ENCODE measurements at regions not wholly inside any gene's neighbourhood (a gene's known extent, or its start where the extent isn't known, plus 50 kb on each side); places are given as distances from the start of the nearest gene placed in this dataset.

DNA sequence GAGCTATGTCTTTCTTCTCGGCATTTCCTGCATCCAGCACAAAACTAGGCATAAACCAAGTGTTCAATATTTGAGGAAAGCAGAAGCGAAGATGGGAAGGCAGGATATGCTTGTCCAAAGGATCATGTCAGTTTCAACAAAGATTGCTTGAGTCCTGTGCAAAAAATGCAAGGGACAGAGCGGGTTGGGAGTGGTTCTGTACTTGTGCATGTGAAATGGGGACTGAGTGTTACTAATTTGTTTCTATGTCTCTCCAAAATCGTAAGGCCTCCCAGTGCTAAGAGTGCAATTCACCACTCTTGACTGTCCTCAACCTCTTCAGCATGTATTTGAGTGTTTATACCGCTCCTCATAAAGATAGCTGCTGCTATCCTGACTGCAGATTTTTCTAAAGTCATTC lies 166.2 kb downstream of the DLEU7 start:
- no peak for DNase-seq (ENCODE audit: low read depth, low spot score)

DNA sequence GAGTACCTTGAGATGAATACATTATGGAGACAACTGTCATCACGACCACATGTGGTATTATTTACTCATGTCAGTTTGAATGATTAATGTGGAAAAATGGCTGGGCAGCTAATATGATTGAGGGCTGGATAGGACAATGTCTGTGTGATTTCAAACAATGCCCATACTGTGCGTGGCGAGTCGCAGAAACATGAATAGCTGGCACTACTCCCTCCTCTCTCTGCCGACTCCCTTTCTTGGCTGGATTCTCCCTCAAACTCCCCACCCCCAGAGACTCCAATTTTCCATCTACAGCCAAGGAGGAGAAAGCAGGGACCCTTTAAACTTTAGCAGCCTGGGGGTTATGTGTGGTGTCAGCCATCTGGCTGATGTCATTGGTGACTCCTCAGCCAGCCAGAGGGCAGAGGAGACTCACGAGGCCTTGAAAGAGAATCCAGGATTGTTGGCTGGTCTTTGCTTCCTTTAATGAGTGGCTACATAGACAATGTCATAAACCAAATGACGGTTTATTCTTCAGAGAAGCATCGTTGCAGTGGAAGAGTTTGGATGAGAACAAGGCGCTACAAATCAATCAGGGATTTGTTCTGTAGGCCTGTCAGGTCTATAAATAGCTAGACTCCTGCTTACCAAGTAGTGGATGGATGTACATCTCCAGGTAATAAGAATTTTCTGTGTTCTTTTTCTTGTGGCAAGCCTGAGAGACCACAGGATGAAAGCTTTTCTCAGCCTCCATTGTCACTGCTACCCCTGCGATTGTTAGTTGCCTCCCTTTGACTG lies 165.6 kb downstream of the DLEU7 start:
- DNase-seq (ENCODE audit: low read depth, low spot score), result no peak

GRCh38 chr13:50678464-50679162 lies 164.9 kb downstream of the DLEU7 start:
- DNase-seq (ENCODE audit: low read depth, low spot score), result no peak

- no peak for DNase-seq (ENCODE audit: low read depth, low spot score)
Measured at GRCh38 chr13:50679321-50679720, 164.2 kb downstream of the DLEU7 start.

- no peak for DNase-seq (ENCODE audit: low read depth, low spot score)
Measured at GRCh38 chr13:50682002-50682401, 161.5 kb downstream of the DLEU7 start.

- DNase-seq (ENCODE audit: low read depth, low spot score), result no peak
Measured at GRCh38 chr13:50682966-50683365, 160.5 kb downstream of the DLEU7 start.

GRCh38 chr13:50684366-50684765 lies 159.1 kb downstream of the DLEU7 start:
- no peak for DNase-seq (ENCODE audit: low read depth, low spot score)

DNA sequence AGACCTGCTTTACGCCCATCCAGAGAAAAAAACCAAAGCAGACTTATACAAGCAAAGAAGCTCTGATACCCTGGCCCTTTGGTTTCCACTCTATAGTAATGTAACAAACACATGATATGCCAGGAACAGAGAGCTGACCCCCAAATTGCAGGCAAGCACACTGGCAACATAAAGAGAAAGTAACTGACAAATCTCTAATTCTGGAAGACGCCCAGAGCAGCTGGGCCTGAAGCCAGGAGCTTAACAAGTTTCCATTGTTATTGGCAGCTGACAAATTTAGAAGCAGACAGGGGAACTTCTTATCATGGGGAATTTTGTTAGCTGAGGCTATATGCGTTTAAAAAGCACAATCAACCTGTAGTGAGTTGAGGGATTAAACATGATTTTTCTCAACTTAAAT lies 158.0 kb downstream of the DLEU7 start:
- no peak for DNase-seq (ENCODE audit: low read depth, low spot score)

DNA sequence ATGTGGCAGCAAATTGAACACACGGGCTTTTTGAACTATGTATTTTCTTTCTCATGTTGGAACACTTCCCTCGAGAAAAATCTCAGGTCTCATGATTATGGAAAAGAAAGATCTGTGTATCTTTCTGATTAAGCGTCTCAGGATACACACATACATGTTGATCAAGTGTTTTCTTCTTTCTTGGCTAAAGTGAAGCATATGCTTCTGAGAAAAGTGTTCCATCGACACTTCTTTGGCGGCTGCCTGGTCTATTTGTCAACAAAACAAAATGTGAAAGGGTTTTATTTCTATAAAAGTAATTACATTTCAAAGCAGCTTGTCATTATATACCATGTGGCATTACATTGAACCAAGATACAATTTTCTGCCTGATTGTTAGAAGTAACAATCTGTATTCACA lies 157.5 kb downstream of the DLEU7 start:
- no peak for DNase-seq (ENCODE audit: low read depth, low spot score)

DNA sequence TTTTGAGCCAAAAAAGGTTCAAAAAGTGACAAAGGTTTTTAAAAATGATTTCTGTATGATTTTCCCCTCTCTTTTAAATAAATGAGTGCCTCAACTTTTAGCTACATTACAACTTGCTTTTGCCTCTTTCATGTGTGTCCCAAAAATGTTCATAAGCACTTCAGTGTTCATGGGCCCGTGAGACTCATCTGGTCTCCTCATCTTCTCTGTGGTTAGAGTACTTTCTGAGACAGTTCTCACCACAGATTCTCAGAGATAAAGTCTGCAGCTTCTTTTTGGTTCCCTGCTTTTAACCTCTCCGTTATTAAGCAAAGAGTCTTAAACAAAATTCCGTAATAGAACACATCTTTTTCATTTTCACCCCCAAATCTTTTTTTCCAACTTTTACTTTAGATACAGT lies 156.9 kb downstream of the DLEU7 start:
- DNase-seq (ENCODE audit: low read depth, low spot score), result no peak

GRCh38 chr13:50687545-50687944 lies 155.9 kb downstream of the DLEU7 start:
- no peak for DNase-seq (ENCODE audit: low read depth, low spot score)

GRCh38 chr13:50690006-50690405 lies 153.5 kb downstream of the DLEU7 start:
- no peak for DNase-seq (ENCODE audit: low read depth, low spot score)

GRCh38 chr13:50691176-50691680 lies 152.3 kb downstream of the DLEU7 start:
- no peak for DNase-seq (ENCODE audit: low read depth, low spot score)

- DNase-seq (ENCODE audit: low read depth, low spot score), result no peak
Measured at GRCh38 chr13:50691681-50692263, 151.7 kb downstream of the DLEU7 start.

DNA sequence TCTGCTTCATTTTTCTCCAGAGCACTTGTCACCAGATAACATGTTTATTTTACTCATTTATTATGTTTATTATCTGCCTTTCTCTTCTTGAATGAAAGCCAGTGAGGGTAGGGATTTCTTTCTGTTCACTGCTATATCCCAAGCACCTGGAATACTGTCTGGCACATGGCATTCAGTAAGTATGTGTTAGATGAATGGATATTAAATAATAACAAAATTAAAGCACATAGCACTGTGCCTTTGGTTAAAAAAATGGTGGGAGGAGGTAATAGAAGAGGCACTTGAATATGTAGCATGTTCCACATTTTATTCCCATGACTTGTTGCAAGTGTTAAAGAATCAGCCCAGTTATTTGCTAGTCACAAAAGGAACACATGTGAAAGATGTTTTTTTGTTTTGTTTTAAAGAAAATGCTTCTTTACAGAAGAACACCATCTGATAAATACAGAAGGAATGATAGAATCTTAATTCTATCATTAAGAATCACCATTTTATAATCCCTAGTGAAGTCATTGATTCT lies 151.0 kb downstream of the DLEU7 start:
- DNase-seq (ENCODE audit: low read depth, low spot score), result no peak

DNA sequence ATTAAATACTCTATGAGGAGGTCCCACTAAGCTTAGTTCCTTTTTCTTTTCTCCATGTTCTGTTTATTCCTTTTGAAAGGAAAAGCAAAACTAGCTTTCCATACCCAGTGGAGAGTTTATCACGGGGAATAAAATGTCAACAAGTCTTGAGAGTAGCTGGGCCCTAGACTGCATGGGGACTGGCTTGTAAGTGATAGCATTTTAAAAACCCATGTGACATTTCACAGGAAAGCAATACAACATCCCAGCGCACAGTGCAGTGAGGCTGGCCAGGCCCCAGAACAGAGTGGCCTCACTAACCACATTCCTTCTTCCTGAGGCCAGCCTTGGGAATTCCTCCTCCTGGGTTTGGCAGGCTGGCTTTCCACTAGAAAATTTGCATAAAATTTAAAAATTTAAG lies 149.8 kb downstream of the DLEU7 start:
- no peak for DNase-seq (ENCODE audit: low read depth, low spot score)

- DNase-seq (ENCODE audit: low read depth, low spot score), result no peak
Measured at GRCh38 chr13:50697746-50698539, 145.5 kb downstream of the DLEU7 start.

DNA sequence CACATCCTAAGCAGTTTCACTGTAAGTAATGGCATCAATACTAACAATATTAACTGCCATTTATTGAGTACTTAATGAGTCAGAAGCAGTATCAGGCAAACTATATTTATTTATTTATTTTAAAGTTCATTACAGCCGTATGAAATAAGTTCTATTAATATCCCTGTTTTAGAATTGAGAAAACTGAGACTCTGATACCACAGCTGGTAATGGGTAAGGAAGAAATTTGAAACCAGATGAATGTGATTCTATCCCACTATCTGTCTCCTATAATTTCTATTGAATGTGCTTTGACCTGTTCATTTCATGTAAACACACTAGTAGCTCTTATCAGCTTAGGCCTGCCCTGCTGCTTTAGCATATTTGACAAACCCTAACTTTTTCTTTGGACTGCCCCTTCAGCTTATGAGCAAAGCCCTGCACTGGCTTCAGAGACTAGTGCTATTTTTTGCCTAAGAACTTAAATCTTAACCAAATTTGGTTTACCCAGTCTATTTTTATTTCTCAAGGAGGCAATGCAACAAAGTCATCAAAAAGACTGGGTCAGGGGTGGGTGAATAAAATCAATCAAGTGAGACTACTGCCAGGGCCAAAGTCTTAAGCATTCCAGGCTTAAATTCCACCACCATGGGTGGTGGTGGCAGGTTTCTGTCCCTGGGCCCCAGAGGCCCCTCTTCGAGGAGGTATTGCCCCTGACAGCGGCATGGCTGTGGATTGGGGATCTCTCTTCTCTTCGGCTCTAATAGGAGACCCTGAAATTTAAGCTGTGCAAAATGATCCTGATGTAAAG lies 143.4 kb downstream of the DLEU7 start:
- DNase-seq (ENCODE audit: low read depth, low spot score), result no peak

GRCh38 chr13:50700664-50701305 lies 142.7 kb downstream of the DLEU7 start:
- DNase-seq (ENCODE audit: low read depth, low spot score), result no peak

GRCh38 chr13:50701469-50701868 lies 142.0 kb downstream of the DLEU7 start:
- no peak for DNase-seq (ENCODE audit: low read depth, low spot score)
